Left lobe of liver (tissue), 2 donors: ENCODE measurements at regions not wholly inside any gene's neighbourhood (a gene's known extent, or its start where the extent isn't known, plus 50 kb on each side); places are given as distances from the start of the nearest gene placed in this dataset.
"Not testable (repeated sequence)": the region's sequence is repeated elsewhere in the genome, so short reads cannot be mapped to it uniquely, and the experiment has no call there.

ENCODE experiments used
- ATAC-seq: fragments of 200-7000 bp; cut with Tn5 transposase; one replicate; pipeline ENCODE4 v1.9.1; 2020; ENCODE audit warnings: mild to moderate bottlenecking, moderate library complexity
- DNase-seq: peaks from one replicate; pipeline ENCODE4 v3.0.0-alpha.2; 2020; ENCODE audit warnings: low spot score
- donor health status: DM: no; HTN: no; CAD: no; lungs with moderate emphysema.
- donor health status: DM: no; HTN: yes; CAD: no.

DNA sequence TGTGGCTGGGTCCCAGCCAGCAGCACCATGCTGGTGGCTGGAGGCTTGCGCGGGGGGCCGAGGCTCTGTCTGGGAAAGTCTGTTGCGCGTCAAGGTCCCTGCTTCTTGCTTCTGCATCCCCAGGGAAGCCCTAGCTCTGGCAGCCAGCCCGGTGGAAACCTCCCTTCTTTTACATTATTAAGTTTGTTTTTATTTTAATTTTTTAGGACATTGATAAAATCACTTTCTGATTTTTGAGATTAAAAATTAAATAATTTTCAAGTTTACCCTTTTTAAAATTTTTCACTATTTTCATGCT is 81.6 kb downstream of the TRIM51G start:
- DNase-seq, ATAC-seq: not testable (repeated sequence)

DNA sequence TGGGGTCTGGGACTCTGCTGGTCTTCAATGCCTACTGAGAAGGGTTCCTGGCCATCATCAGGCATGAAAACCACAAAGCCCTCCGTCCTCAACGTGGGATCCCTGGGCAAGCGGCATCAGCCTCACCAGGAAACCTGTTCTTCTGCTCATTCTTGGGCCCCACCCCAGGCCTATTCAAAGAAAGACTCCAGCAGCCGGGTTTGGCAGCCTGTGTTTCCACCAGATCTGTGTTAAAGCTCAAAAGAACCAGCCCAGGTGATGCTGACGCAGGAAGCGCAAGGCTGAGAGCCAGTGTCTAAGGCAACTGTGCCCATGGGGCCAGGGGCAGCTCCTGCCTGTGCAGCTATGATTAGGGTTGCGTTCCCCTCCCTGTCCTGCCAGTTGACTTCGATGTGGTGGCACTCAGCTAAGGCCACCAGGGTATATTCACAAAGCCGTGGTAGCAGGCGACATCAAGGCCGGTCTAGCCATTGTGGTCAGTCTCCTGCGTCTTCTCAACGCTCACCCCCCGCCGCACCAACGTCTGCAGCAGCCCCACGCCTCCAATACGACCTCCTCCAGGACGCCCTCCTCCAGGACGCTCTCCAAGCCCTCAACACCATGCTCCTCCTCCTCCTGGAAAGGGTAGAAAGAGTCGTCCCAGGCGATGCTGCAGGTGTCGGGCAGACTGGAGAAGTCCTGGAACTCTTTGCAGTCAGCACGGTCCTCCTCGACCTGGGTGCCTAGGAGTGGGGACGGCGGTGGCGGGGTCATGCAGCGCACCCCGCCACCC is 82.1 kb downstream of the TRIM51G start:
- not testable (repeated sequence) for ATAC-seq
- DNase-seq = peak; percentile 26

- not testable (repeated sequence) for ATAC-seq
- DNase-seq = peak; percentile 18
Observed at GRCh38 chr11:48900801-48901181, 82.9 kb downstream of the TRIM51G start.

DNA sequence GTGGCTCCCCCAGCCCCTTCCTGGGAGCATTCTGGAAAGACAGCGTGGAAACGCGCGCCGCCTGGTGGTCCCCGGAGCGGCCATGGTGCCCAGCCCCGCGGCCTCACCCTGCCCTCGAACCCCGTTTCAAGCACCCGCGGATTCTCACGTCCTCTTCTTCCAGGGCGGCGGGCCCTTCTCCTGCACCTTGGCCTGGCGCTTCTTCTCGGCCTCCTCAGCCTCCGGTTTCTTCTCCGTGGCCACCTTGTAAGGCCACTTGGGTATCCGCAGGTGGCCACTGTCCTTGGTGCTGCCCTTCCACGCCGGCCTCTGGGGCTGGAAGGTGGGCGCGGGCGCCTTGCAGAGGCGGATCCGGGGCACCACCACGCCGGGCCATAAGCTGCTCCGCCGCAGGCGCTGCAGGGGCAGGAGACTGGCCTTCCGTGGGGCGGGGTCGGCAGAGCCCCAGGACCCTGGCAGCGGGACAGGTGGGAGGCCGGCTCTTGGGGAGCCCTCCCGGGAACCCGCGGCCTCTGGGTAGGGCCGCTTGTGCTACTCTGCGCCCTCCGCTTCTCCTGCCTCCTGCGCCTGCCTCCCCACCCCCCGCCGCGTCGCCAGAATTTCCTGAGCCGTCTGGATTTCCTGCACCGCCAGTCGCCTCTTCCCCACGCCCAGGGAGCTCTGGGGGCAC is 83.4 kb downstream of the TRIM51G start:
- DNase-seq = peak; percentile 33
- no peak for ATAC-seq

DNA sequence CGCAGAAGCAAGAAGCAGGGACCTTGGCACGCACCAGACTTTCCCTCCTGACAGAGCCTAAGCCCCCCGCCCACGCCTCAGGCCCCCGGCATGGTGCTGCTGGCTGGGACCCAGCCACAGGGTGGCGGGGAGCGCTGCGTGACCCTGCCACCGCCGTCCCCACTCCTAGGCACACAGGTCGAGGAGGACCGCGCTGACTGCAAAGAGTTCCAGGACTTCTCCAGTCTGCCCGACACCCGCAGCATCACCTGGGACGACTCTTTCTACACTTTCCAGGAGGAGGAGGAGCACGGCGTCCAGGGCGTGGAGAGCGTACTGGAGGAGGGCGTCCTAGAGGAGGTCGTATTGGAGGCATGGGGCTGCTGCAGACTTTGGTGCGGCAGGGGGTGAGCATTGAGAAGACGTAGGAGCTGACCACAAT is 103.7 kb downstream of the TRIM51G start:
- DNase-seq (peak; percentile 33), ATAC-seq (no peak)

GRCh38 chr11:48879256-48879655 is 104.4 kb downstream of the TRIM51G start:
- no peak for ATAC-seq
- no peak for DNase-seq
